Tongue (tissue), 1 donor: ENCODE measurements at regions not wholly inside any gene's neighbourhood (a gene's known extent, or its start where the extent isn't known, plus 50 kb on each side); places are given as distances from the start of the nearest gene placed in this dataset.
"Not testable (repeated sequence)": the region's sequence is repeated elsewhere in the genome, so short reads cannot be mapped to it uniquely, and the experiment has no call there.

Experiments used
- DNase-seq: peaks from one replicate; pipeline ENCODE4 v3.0.0-alpha.2; 2015

- DNase-seq, result no peak
Measured at GRCh38 chr15:81865850-81866537, 179.8 kb downstream of the MEX3B start.

- no peak for DNase-seq
Measured at GRCh38 chr15:81863162-81863561, 182.7 kb downstream of the MEX3B start.

- DNase-seq, result peak; percentile 16
Measured at GRCh38 chr15:81859737-81860516, 185.9 kb downstream of the MEX3B start.

- DNase-seq, result no peak
Measured at GRCh38 chr15:81858586-81858985, 187.2 kb downstream of the MEX3B start.

- DNase-seq, result no peak
Measured at GRCh38 chr15:81858136-81858535, 187.7 kb downstream of the MEX3B start.

GRCh38 chr15:81856634-81857026 lies 189.2 kb downstream of the MEX3B start:
- no peak for DNase-seq

GRCh38 chr15:81856001-81856633 lies 189.7 kb downstream of the MEX3B start:
- DNase-seq, result no peak

GRCh38 chr15:81853150-81853748 lies 192.6 kb downstream of the MEX3B start:
- DNase-seq, result no peak

- DNase-seq, result peak; percentile 54
Measured at GRCh38 chr15:81852411-81853149, 193.2 kb downstream of the MEX3B start.

GRCh38 chr15:81851757-81852156 lies 194.1 kb downstream of the MEX3B start:
- no peak for DNase-seq

GRCh38 chr15:81851325-81851724 lies 194.5 kb downstream of the MEX3B start:
- no peak for DNase-seq

- DNase-seq, result no peak
Measured at GRCh38 chr15:81849289-81849688, 196.5 kb downstream of the MEX3B start.

- DNase-seq, result no peak
Measured at GRCh38 chr15:81848701-81849100, 197.1 kb downstream of the MEX3B start.

GRCh38 chr15:81843757-81844407 lies 201.9 kb downstream of the MEX3B start:
- no peak for DNase-seq

GRCh38 chr15:81843226-81843625 lies 202.6 kb downstream of the MEX3B start:
- no peak for DNase-seq

- no peak for DNase-seq
Measured at GRCh38 chr15:81839387-81839786, 206.4 kb downstream of the MEX3B start.

- no peak for DNase-seq
Measured at GRCh38 chr15:81835731-81836130, 210.1 kb downstream of the MEX3B start.

GRCh38 chr15:81830520-81830919 lies 215.3 kb downstream of the MEX3B start:
- no peak for DNase-seq

GRCh38 chr15:81829918-81830317 lies 215.9 kb downstream of the MEX3B start:
- DNase-seq, result no peak

- no peak for DNase-seq
Measured at GRCh38 chr15:81828135-81828534, 217.7 kb downstream of the MEX3B start.

- no peak for DNase-seq
Measured at GRCh38 chr15:81825136-81825535, 220.7 kb downstream of the MEX3B start.

- DNase-seq, result not testable (repeated sequence)
Measured at GRCh38 chr15:81822587-81822986, 223.2 kb downstream of the MEX3B start.
